ENCODE measurements at regions not wholly inside any gene's neighbourhood (a gene's known extent, or its start where the extent isn't known, plus 50 kb on each side); places are given as distances from the start of the nearest gene placed in this dataset.

GRCh38 chr20:39640147-39640546 lies 678.0 kb downstream of the DHX35 start:
- TF ChIP-seq CTCF (IDR thresholded peaks at IDR 0.05; ENCODE audit: control extremely low read depth, extremely low read depth, low read depth, missing control alignments): no peak
- DNase-seq (ENCODE audit: extremely low spot score): no peak
- CTCF ChIA-PET: no interaction called here
- POLR2A ChIA-PET: no interaction called here

GRCh38 chr20:39638731-39639130 lies 676.6 kb downstream of the DHX35 start:
- no peak for TF ChIP-seq CTCF (IDR thresholded peaks at IDR 0.05; ENCODE audit: control extremely low read depth, extremely low read depth, low read depth, missing control alignments)
- CTCF ChIA-PET: interaction anchor here (0.9 to 1.4 kb wide), 2 partner anchors 10 to 11 kb away, joined by 3 read pairs; no protein-coding TSS in a partner anchor
- POLR2A ChIA-PET: no interaction called here
- no peak for DNase-seq (ENCODE audit: extremely low spot score)

- ChIA-PET CTCF (interaction anchor here (1.3 kb wide), 1 partner anchor 240 kb away, joined by 5 read pairs; no protein-coding TSS in a partner anchor), POLR2A (no interaction called here)
- no peak for TF ChIP-seq CTCF (IDR thresholded peaks at IDR 0.05; ENCODE audit: control extremely low read depth, extremely low read depth, low read depth, missing control alignments)
- no peak for DNase-seq (ENCODE audit: extremely low spot score)
Observed at GRCh38 chr20:39633689-39634088, 671.5 kb downstream of the DHX35 start.

- ChIA-PET CTCF (no interaction called here), POLR2A (no interaction called here)
- TF ChIP-seq CTCF (IDR thresholded peaks at IDR 0.05; ENCODE audit: control extremely low read depth, extremely low read depth, low read depth, missing control alignments): no peak
- DNase-seq (ENCODE audit: extremely low spot score): no peak
Observed at GRCh38 chr20:39632757-39633156, 670.6 kb downstream of the DHX35 start.

GRCh38 chr20:39632176-39632575 lies 670.0 kb downstream of the DHX35 start:
- DNase-seq (ENCODE audit: extremely low spot score): no peak
- ChIA-PET CTCF (no interaction called here), POLR2A (no interaction called here)
- no peak for TF ChIP-seq CTCF (IDR thresholded peaks at IDR 0.05; ENCODE audit: control extremely low read depth, extremely low read depth, low read depth, missing control alignments)

- ChIA-PET CTCF (interaction anchor here (1.0 to 1.3 kb wide), 2 partner anchors 23 to 91 kb away, joined by 3 read pairs; no protein-coding TSS in a partner anchor), POLR2A (no interaction called here)
- no peak for TF ChIP-seq CTCF (IDR thresholded peaks at IDR 0.05; ENCODE audit: control extremely low read depth, extremely low read depth, low read depth, missing control alignments)
- no peak for DNase-seq (ENCODE audit: extremely low spot score)
Observed at GRCh38 chr20:39631557-39631956, 669.4 kb downstream of the DHX35 start.

All from GM10248 (cell line).